ENCODE measurements at regions not wholly inside any gene's neighbourhood (a gene's known extent, or its start where the extent isn't known, plus 50 kb on each side); places are given as distances from the start of the nearest gene placed in this dataset.

- TF ChIP-seq, protein P1, sequence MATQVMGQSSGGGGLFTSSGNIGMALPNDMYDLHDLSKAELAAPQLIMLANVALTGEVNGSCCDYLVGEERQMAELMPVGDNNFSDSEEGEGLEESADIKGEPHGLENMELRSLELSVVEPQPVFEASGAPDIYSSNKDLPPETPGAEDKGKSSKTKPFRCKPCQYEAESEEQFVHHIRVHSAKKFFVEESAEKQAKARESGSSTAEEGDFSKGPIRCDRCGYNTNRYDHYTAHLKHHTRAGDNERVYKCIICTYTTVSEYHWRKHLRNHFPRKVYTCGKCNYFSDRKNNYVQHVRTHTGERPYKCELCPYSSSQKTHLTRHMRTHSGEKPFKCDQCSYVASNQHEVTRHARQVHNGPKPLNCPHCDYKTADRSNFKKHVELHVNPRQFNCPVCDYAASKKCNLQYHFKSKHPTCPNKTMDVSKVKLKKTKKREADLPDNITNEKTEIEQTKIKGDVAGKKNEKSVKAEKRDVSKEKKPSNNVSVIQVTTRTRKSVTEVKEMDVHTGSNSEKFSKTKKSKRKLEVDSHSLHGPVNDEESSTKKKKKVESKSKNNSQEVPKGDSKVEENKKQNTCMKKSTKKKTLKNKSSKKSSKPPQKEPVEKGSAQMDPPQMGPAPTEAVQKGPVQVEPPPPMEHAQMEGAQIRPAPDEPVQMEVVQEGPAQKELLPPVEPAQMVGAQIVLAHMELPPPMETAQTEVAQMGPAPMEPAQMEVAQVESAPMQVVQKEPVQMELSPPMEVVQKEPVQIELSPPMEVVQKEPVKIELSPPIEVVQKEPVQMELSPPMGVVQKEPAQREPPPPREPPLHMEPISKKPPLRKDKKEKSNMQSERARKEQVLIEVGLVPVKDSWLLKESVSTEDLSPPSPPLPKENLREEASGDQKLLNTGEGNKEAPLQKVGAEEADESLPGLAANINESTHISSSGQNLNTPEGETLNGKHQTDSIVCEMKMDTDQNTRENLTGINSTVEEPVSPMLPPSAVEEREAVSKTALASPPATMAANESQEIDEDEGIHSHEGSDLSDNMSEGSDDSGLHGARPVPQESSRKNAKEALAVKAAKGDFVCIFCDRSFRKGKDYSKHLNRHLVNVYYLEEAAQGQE (IDR thresholded peaks at IDR 0.05; ENCODE audit: borderline replicate concordance) = no peak
- TF ChIP-seq, protein P1 (CRISPR knock-in tag; IDR thresholded peaks at IDR 0.05; ENCODE audit: low read depth) = no peak
- TF ChIP-seq, protein P2, sequence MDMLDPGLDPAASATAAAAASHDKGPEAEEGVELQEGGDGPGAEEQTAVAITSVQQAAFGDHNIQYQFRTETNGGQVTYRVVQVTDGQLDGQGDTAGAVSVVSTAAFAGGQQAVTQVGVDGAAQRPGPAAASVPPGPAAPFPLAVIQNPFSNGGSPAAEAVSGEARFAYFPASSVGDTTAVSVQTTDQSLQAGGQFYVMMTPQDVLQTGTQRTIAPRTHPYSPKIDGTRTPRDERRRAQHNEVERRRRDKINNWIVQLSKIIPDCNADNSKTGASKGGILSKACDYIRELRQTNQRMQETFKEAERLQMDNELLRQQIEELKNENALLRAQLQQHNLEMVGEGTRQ (CRISPR knock-in tag; IDR thresholded peaks at IDR 0.05) = no peak
- TF ChIP-seq ZNF589 (CRISPR knock-in tag; IDR thresholded peaks at IDR 0.05; ENCODE audit: low read depth) (peak; percentile 96), ZBTB1 (CRISPR knock-in tag; IDR thresholded peaks at IDR 0.05; ENCODE audit: borderline replicate concordance, low read depth) (no peak), TARDBP (IDR thresholded peaks at IDR 0.05) (no peak), SFPQ (IDR thresholded peaks at IDR 0.05; ENCODE audit: low read depth, low read length) (no peak), POLR2A (conservative IDR thresholded peaks at IDR 0.05) (no peak), RAD51 (IDR thresholded peaks at IDR 0.05; ENCODE audit: borderline replicate concordance, low read depth) (peak; percentile 23; the same call in 1 of the 2 replicates)
- TF ChIP-seq, protein P3, sequence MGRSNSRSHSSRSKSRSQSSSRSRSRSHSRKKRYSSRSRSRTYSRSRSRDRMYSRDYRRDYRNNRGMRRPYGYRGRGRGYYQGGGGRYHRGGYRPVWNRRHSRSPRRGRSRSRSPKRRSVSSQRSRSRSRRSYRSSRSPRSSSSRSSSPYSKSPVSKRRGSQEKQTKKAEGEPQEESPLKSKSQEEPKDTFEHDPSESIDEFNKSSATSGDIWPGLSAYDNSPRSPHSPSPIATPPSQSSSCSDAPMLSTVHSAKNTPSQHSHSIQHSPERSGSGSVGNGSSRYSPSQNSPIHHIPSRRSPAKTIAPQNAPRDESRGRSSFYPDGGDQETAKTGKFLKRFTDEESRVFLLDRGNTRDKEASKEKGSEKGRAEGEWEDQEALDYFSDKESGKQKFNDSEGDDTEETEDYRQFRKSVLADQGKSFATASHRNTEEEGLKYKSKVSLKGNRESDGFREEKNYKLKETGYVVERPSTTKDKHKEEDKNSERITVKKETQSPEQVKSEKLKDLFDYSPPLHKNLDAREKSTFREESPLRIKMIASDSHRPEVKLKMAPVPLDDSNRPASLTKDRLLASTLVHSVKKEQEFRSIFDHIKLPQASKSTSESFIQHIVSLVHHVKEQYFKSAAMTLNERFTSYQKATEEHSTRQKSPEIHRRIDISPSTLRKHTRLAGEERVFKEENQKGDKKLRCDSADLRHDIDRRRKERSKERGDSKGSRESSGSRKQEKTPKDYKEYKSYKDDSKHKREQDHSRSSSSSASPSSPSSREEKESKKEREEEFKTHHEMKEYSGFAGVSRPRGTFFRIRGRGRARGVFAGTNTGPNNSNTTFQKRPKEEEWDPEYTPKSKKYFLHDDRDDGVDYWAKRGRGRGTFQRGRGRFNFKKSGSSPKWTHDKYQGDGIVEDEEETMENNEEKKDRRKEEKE (IDR thresholded peaks at IDR 0.05; ENCODE audit: borderline replicate concordance in 1 of 2, control insufficient read depth in 1 of 2, low read depth in 2 of 2, low read length in 1 of 2) = no peak
Observed at GRCh38 chr6:43937236-43938177, 167.5 kb downstream of the VEGFA start (continued).

All from K562 (cell line).